HCT116 (cell line): ENCODE measurements at regions not wholly inside any gene's neighbourhood (a gene's known extent, or its start where the extent isn't known, plus 50 kb on each side); places are given as distances from the start of the nearest gene placed in this dataset.

Experiments used
- ATAC-seq: fragments of 200-7000 bp; cut with Tn5 transposase; 2 replicates; pipeline ENCODE4 v1.9.1; 2020; ENCODE audit warnings: mild to moderate bottlenecking, moderate library complexity
- BruUV-seq: library from RNA; stranded (reverse); fragments of 400-500 nt; replicated peaks from 2 replicates; lab custom pipeline; 2021; lab: Mats Ljungman, UMichigan
- CTCF ChIA-PET: fragments of 300-600 bp; sonication (Branson Sonifier 250); formaldehyde crosslinking; loops from one replicate; lab custom pipeline; 2021; ENCODE audit warnings: antibody characterized with exemption; lab: Charles Lee
- POLR2A ChIA-PET: fragments of 300-600, 350-600 bp; sonication (Branson Sonifier 250); formaldehyde crosslinking; loops from one replicate; lab custom pipeline; 2021; ENCODE audit warnings: antibody characterized with exemption; lab: Charles Lee
- RAD21 ChIA-PET, 2 experiments: fragments of 300-600 bp; sonication (Branson Sonifier 250); formaldehyde crosslinking; loops; one replicate each; lab custom pipeline; 2023; ENCODE audit warnings: low total read pairs in 2 of 2; ENCODE audit not compliant: uncharacterized antibody in 2 of 2, unreplicated experiment in 2 of 2, low non-redundant PET in 1 of 2; lab: Charles Lee
- DNase-seq: peaks from one replicate; pipeline ENCODE4 v3.0.0-alpha.2; 2010; ENCODE audit warnings: low read depth, low spot score
- H2AFZ ChIP-seq: fragments of 200-600 bp; shearing (Covaris generic), sonication (generic); 2 replicates; pipeline ENCODE4 v1.6.1; 2017; ENCODE audit warnings: low read depth, mixed run types, mixed read lengths, antibody characterized with exemption, low read length; ENCODE audit not compliant: poor library complexity, severe bottlenecking
- H3K27ac ChIP-seq: 2 replicates; pipeline ENCODE4 v1.5.1; 2012; ENCODE audit warnings: low read depth, low read length
- H3K27me3 ChIP-seq: fragments of 200-600 bp; sonication (generic); 2 replicates; pipeline ENCODE4 v1.6.1; 2016; ENCODE audit warnings: mixed run types, low read length, mixed read lengths; ENCODE audit not compliant: insufficient read depth
- H3K36me3 ChIP-seq, 2 experiments: fragments of 200-500 bp in 1 of 2; fragments of 200-600 bp in 1 of 2; sonication (Bioruptor generic) in 1 of 2; sonication (generic) in 1 of 2; 2 replicates each; pipeline versions ENCODE4 v1.5.1 to v1.6.1; 2014 to 2016; ENCODE audit warnings: low read length in 2 of 2, inconsistent platforms in 1 of 2, mixed read lengths in 1 of 2, mixed run types in 1 of 2; ENCODE audit not compliant: insufficient read depth in 2 of 2, control insufficient read depth in 1 of 2
- H3K4me1 ChIP-seq, 2 experiments: fragments of 200-600 bp in 1 of 2; sonication (generic) in 1 of 2; 2 replicates each; pipeline versions ENCODE4 v1.5.1 to v1.6.1; 2012 to 2017; ENCODE audit warnings: low read length in 2 of 2, inconsistent platforms in 1 of 2, mild to moderate bottlenecking in 1 of 2, mixed read lengths in 1 of 2, mixed run types in 1 of 2, moderate library complexity in 1 of 2; ENCODE audit not compliant: insufficient read depth in 2 of 2, control insufficient read depth in 1 of 2
- H3K4me2 ChIP-seq: fragments of 200-600 bp; sonication (generic); 2 replicates; pipeline ENCODE4 v1.6.1; 2017; ENCODE audit warnings: mixed run types, low read length, mixed read lengths
- H3K4me3 ChIP-seq, 2 experiments: fragments of 200-600 bp in 1 of 2; sonication (generic) in 1 of 2; replicated peaks in 1 of 2; 2 replicates each; pipeline ENCODE4 v1.5.1; 2011 to 2016; ENCODE audit warnings: low read length in 2 of 2, control low read depth in 1 of 2, low read depth in 1 of 2, mild to moderate bottlenecking in 1 of 2, mixed read lengths in 1 of 2, mixed run types in 1 of 2
- H3K79me2 ChIP-seq: fragments of 200-600 bp; sonication (generic); 2 replicates; pipeline ENCODE4 v1.6.1; 2017; ENCODE audit warnings: mild to moderate bottlenecking, mixed run types, low read length, moderate library complexity, mixed read lengths; ENCODE audit not compliant: insufficient read depth
- H3K9ac ChIP-seq: fragments of 200-600 bp; sonication (generic); 2 replicates; pipeline ENCODE4 v1.6.1; 2016; ENCODE audit warnings: low read length, mixed read lengths
- H3K9me2 ChIP-seq: fragments of 200-600 bp; sonication (generic), shearing (Covaris generic); 2 replicates; pipeline ENCODE4 v1.6.1; 2017; ENCODE audit warnings: mixed run types, mild to moderate bottlenecking, moderate library complexity; ENCODE audit not compliant: insufficient read depth
- H3K9me3 ChIP-seq, 2 experiments: fragments of 200-500 bp in 1 of 2; fragments of 200-600 bp in 1 of 2; sonication (Bioruptor generic) in 1 of 2; sonication (generic) in 1 of 2; 2 replicates each; pipeline ENCODE4 v1.6.1; 2014 to 2017; ENCODE audit warnings: low read length in 2 of 2, mixed read lengths in 2 of 2, inconsistent platforms in 1 of 2, low read depth in 1 of 2, mild to moderate bottlenecking in 1 of 2, mixed run types in 1 of 2, moderate library complexity in 1 of 2; ENCODE audit not compliant: control insufficient read depth in 1 of 2, insufficient read depth in 1 of 2
- H4K20me1 ChIP-seq: fragments of 200-600 bp; sonication (generic), shearing (Covaris generic); 2 replicates; pipeline ENCODE4 v1.6.1; 2017; ENCODE audit warnings: mixed run types, mild to moderate bottlenecking, moderate library complexity; ENCODE audit not compliant: insufficient read depth
- ATF3 ChIP-seq: IDR thresholded peaks from 2 replicates; pipeline ENCODE4 v1.6.1; 2012
- CBX3 ChIP-seq: IDR thresholded peaks from 2 replicates; pipeline ENCODE4 v1.6.1; 2012; ENCODE audit warnings: low read depth
- CEBPB ChIP-seq: IDR thresholded peaks from 2 replicates; pipeline ENCODE4 v1.6.1; 2012; ENCODE audit warnings: low read depth
- CTCF ChIP-seq, 3 experiments: fragments of 200-600 bp in 1 of 3; sonication (generic) in 1 of 3; IDR thresholded peaks in 2 of 3; conservative IDR thresholded peaks in 1 of 3; 2 replicates each; pipeline ENCODE4 v1.5.1; 2012 to 2017; ENCODE audit warnings: low read depth in 2 of 3, low read length in 2 of 3, antibody characterized with exemption in 1 of 3, borderline replicate concordance in 1 of 3, control low read depth in 1 of 3, mild to moderate bottlenecking in 1 of 3, mixed read lengths in 1 of 3, mixed run types in 1 of 3, moderate library complexity in 1 of 3; ENCODE audit not compliant: insufficient read depth in 1 of 3
- EZH2 ChIP-seq: fragments of 200-600 bp; sonication (generic); IDR thresholded peaks from 2 replicates; pipeline ENCODE4 v1.6.1; 2017; ENCODE audit warnings: antibody characterized with exemption, mixed run types
- EZH2phosphoT487 ChIP-seq: fragments of 200-600 bp; IDR thresholded peaks from 2 replicates; pipeline ENCODE4 v1.6.1; 2018; ENCODE audit warnings: antibody characterized with exemption, borderline replicate concordance
- FOSL1 ChIP-seq: IDR thresholded peaks from 2 replicates; pipeline ENCODE4 v1.6.1; 2012; ENCODE audit warnings: low read depth
- POLR2AphosphoS5 ChIP-seq: IDR thresholded peaks from 2 replicates; pipeline ENCODE4 v1.6.1; 2011; ENCODE audit warnings: mild to moderate bottlenecking, low read depth, low read length, moderate library complexity
- YY1 ChIP-seq: IDR thresholded peaks from 2 replicates; pipeline ENCODE4 v1.6.1; 2011; ENCODE audit warnings: low read length, low read depth, moderate library complexity, mild to moderate bottlenecking; ENCODE audit not compliant: insufficient replicate concordance; ENCODE audit errors: extremely low read depth
- ZFX ChIP-seq: fragments of 450-650 bp; IDR thresholded peaks from 2 replicates; pipeline ENCODE4 v1.6.1; 2017
- ZNF274 ChIP-seq: fragments of 200-500 bp; sonication (Bioruptor generic); IDR thresholded peaks from 2 replicates; pipeline ENCODE4 v1.6.1; 2014; ENCODE audit warnings: mild to moderate bottlenecking, low read depth, low read length, inconsistent platforms
- intact Hi-C: fragments of 100-400 bp; cut with micrococcal nuclease; formaldehyde crosslinking; loops from 2 replicates; pipeline ENCODE4 v1.10.0; 2022

GRCh38 chr1:82287556-82287955 lies 486.8 kb downstream of the ADGRL2 start:
- Histone ChIP-seq H3K27me3 (no peaks in the 10 kb centered on the region), H3K27ac (no peak overlapping the region), H3K4me3 (no peak overlapping the region), H3K36me3 (no peaks in the 10 kb centered on the region), H3K9me2 (no peaks in the 10 kb centered on the region), H3K4me1 (no peaks in the 10 kb centered on the region), H3K4me2 (no peak overlapping the region), H3K9ac (no peak overlapping the region), H3K79me2 (no peaks in the 10 kb centered on the region), H3K9me3 (peaks cover 0 to 4% of the 10 kb centered on the region in 2 experiments; a peak in 2 of 4 replicates), H4K20me1 (no peaks in the 10 kb centered on the region), H2AFZ (no peak overlapping the region)
- ATAC-seq (no peak), DNase-seq (no peak)
- TF ChIP-seq ATF3 (no peak), ZNF274 (no peak), CEBPB (no peak), EZH2 (no peak), EZH2phosphoT487 (no peak), FOSL1 (no peak), YY1 (no peak), CBX3 (no peak), CTCF (IDR thresholded peaks at IDR 0.05 in 2 of 3, conservative IDR thresholded peaks at IDR 0.05 in 1 of 3; ENCODE audit: borderline replicate concordance in 1 of 3, insufficient read depth in 1 of 3, low read depth in 2 of 3, low read length in 2 of 3) (no peak), POLR2AphosphoS5 (no peak), ZFX (no peak)
- intact Hi-C loops, result no loop called here
- POLR2A ChIA-PET, result no interaction called here
- RAD21 ChIA-PET, result no interaction called here
- CTCF ChIA-PET, result no interaction called here
- no TSS peak for BruUV-seq
